GM19468 (cell line): ENCODE measurements at regions not wholly inside any gene's neighbourhood (a gene's known extent, or its start where the extent isn't known, plus 50 kb on each side); places are given as distances from the start of the nearest gene placed in this dataset.
"Not testable (repeated sequence)": the region's sequence is repeated elsewhere in the genome, so short reads cannot be mapped to it uniquely, and the experiment has no call there.

Experiments used
- ATAC-seq: cut with Tn5 transposase; IDR thresholded peaks from one replicate; pipeline ENCODE4 v1.9.1; 2021; ENCODE audit warnings: mild to moderate bottlenecking, moderate library complexity, moderate number of reproducible peaks; ENCODE audit not compliant: unreplicated experiment; ENCODE audit errors: extremely low read depth

- ATAC-seq: no peak
Observed at GRCh38 chr12:131613678-131614077, 97.2 kb upstream of the SFSWAP start.

- no peak for ATAC-seq
Observed at GRCh38 chr12:131615326-131616042, 95.4 kb upstream of the SFSWAP start.

GRCh38 chr12:131616043-131616700 lies 94.7 kb upstream of the SFSWAP start:
- no peak for ATAC-seq

GRCh38 chr12:131616738-131617137 lies 94.2 kb upstream of the SFSWAP start:
- no peak for ATAC-seq

GRCh38 chr12:131617179-131617578 lies 93.7 kb upstream of the SFSWAP start:
- no peak for ATAC-seq

- no peak for ATAC-seq
Observed at GRCh38 chr12:131617596-131618302, 93.1 kb upstream of the SFSWAP start.

DNA sequence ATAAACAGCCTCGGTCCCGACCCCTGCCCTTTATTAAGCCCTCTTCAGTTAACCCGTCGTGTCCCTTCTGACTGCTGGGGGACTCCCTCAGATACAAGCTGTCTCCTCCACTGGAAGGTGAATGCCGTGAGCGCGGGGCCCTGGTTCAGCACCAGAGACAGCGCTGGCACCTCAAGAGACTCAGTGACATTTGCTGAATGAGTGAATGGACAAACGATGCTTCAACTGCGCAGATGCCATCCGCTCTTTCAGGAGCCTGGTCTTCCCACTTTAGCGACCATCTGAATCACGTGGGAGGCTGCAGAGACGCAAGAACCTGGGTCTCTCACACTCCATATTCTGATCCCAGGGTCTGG lies 92.6 kb upstream of the SFSWAP start:
- no peak for ATAC-seq

DNA sequence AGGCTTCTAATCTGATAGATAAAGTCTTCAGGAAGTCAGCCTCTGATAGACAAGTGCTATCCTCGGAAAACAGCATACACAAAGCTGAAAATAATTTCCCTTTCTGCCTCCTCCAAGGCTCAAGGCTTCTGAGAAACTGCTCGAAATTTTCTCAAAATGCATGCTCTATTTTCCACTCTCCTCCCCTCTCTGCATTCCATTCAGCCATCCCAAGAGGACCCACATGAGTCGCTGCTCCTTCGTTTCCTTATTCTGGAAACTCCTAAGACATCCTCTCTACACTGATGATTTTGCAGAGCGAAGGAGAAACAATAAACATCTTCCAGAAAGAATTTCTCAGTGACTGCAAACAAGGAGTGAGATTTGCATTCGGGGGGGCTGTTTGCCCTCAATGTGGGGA lies 92.2 kb upstream of the SFSWAP start:
- no peak for ATAC-seq

GRCh38 chr12:131619106-131619642 lies 91.7 kb upstream of the SFSWAP start:
- no peak for ATAC-seq

DNA sequence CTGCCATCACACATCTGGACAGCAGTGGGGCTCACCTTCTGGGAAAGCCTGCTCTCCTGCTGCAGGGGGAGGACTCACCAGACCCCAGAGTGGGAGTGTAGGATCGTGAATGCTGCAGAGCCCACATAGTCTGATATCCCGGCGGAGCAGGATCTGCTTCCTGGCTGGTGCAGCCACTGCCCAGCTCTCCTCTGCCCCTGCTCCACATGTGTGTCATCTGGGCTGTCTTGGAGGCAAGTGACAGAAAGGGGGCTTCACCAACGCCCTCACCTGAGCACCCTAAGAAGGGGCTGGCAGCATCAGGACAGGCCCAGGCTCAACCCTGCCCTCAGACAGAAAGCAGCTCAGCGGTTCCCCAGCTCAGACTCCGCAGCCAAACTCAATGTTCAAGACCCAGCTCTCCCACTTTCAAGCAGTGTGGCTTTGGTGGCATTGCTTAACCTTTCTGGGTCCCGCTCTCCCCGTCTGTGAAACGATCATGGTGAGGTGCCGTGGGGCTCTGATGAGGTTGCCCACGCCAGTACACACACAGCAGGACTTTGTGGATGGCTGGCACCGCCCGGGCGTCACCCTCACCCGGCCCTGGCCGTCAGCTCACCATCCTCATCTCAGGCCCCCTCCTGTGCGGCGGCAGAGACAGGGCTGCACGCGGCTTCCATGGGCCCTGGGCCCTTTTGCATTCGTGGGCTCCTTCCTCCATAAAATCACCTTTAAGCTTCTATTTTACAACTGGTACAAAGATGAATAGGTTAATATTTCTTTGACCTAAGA lies 91.0 kb upstream of the SFSWAP start:
- no peak for ATAC-seq

DNA sequence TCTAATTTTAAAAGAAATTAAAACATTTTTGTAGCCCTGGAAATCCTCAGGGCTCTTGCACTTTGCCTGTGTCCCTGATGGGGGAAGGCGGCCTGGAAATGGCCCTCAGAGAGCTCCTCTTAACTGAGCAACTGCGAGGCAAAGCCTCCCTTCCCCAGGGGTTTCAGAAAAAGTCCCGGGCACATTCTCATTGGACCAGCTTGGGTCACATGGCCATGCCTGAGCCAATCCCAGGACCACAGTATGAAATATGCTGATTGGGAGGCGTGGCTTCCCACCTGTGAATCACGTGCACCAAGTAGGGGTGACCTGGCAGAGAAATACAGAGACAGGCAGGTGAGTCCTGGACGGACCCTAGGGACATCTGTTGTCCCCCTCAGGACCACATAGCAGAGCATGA lies 90.4 kb upstream of the SFSWAP start:
- ATAC-seq: no peak

GRCh38 chr12:131620946-131621681 lies 89.8 kb upstream of the SFSWAP start:
- no peak for ATAC-seq

- ATAC-seq: no peak
Observed at GRCh38 chr12:131621701-131622421, 89.0 kb upstream of the SFSWAP start.

DNA sequence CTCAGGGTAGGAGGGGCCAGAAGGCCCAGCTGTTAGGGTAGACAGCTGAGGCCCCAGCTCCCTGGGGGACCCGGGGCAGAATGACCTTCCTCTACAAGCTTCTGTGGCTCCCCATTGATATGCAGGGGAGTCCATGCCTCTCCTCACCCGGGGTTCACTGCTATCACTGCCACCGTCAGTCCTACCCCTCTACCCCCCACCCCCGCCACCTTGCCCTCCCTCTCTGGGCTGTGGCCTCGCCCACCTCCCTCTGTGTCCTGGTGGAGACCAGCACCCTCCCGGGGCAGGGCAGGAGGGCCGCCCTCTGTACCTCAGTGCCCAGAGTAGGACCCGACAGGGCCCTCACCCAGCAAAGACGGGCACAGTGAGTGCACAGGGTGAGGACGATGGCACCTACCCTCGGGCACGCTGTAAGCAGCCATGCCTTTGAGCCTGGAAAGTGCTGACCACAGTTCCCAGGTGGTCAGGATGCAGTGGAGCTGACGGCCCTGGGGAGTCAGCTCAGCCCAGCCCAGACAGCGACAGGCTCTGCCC lies 88.4 kb upstream of the SFSWAP start:
- ATAC-seq: no peak

DNA sequence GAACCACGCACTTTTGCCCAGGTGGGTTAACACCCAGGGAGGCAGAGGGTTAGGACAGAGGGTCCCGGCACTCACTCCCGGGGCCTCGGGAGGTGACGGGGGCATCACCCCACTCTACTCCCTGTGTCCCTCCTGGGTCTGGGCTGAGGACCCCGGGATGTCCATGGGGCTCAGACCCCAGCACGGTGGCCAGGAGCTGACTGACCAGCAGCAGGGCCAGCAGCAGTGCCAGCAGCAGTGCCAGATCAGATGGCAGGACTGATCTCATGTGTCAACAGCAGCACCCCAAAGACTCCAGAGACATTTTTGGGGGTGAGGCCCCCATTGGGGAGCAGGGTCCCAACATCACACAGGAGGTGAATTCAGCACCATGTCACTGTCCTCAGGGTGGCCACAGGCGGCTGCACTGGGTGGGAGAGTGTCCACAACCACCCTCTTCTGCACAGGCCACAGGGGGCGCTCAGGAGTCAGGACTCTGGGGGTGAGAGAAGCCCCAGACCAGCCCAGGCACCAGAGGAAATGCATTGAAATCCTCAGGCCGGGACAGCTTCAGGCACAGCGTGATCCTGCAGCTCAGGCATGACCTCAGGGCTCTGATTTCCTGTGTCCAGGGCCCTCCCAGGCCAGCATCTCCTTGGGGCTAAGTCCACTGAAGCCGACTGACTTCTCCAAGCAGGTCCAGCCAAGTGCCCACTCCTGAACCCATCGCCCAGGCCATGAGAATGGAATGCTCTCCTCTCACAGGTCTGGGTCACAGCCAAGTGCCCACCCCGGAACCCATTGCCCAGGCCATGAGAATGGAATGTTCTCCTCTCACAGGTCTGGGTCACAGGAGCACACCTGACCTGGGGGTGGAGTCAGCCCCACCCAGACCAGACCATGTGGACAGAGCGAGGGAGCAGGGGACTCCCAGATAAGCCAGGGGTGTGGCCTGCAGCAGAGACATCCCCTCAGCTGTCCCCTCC lies 87.2 kb upstream of the SFSWAP start:
- ATAC-seq: not testable (repeated sequence)

GRCh38 chr12:131624369-131624739 lies 86.5 kb upstream of the SFSWAP start:
- ATAC-seq: not testable (repeated sequence)

GRCh38 chr12:131624756-131625501 lies 86.0 kb upstream of the SFSWAP start:
- not testable (repeated sequence) for ATAC-seq
